Nephron (organoid): ENCODE measurements at regions not wholly inside any gene's neighbourhood (a gene's known extent, or its start where the extent isn't known, plus 50 kb on each side); places are given as distances from the start of the nearest gene placed in this dataset.

ENCODE experiments used
- H3K27ac Mint-ChIP-seq, 3 experiments: 2 replicates each; pipeline ENCODE4 v1.8.0; 2020; ENCODE audit warnings: mixed read lengths in 3 of 3, mild to moderate bottlenecking in 2 of 3, moderate library complexity in 1 of 3
- H3K27me3 Mint-ChIP-seq: 2 replicates; pipeline ENCODE4 v1.8.0; 2021; ENCODE audit warnings: low read depth, mild to moderate bottlenecking, moderate library complexity, mixed read lengths
- H3K36me3 Mint-ChIP-seq: 2 replicates; pipeline ENCODE4 v1.8.0; 2020; ENCODE audit warnings: low read depth, mixed read lengths
- H3K4me1 Mint-ChIP-seq: 2 replicates; pipeline ENCODE4 v1.8.0; 2020; ENCODE audit warnings: mixed read lengths
- H3K4me3 Mint-ChIP-seq, 3 experiments: 2 replicates each; pipeline ENCODE4 v1.8.0; 2020; ENCODE audit warnings: mild to moderate bottlenecking in 3 of 3, mixed read lengths in 3 of 3, moderate library complexity in 2 of 3
- H3K9me3 Mint-ChIP-seq: 2 replicates; pipeline ENCODE4 v1.8.0; 2020; ENCODE audit warnings: mixed read lengths
- TF ChIP-seq, protein P1 (sequence below), 3 experiments: fragments of 200-600 bp; sonication (generic); IDR thresholded peaks; one replicate each; pipeline ENCODE4 v1.5.0; 2021; ENCODE audit warnings: antibody characterized with exemption in 3 of 3; ENCODE audit not compliant: unreplicated experiment in 3 of 3

DNA sequence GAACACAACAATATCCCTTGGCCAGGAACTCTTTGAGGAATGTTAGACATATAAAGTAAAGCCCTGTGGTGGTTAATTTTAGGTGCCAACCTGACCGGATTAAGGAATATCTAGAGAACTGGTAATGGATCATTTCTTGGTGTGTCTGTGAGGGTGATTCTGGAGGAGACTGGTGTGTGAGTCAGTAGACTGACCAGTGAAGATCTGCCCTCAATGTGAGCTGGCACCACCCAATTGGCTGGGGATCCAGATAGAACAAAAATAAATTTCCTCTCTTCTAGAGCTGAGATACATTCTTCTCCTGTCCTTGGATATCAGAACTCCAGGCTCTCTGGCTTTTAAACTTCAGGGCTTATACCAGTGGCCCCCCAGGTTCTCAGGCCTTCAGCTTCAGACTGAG, 56.2 kb upstream of the TNPO1 start:
- Mint-ChIP-seq H3K27me3 (peaks cover 5% of the 10 kb centered on the region), H3K36me3 (no peaks in the 10 kb centered on the region), H3K4me3 (no peak overlapping the region), H3K27ac (no peak overlapping the region), H3K4me1 (no peaks in the 10 kb centered on the region), H3K9me3 (no peaks in the 10 kb centered on the region)
- TF ChIP-seq, protein P1, sequence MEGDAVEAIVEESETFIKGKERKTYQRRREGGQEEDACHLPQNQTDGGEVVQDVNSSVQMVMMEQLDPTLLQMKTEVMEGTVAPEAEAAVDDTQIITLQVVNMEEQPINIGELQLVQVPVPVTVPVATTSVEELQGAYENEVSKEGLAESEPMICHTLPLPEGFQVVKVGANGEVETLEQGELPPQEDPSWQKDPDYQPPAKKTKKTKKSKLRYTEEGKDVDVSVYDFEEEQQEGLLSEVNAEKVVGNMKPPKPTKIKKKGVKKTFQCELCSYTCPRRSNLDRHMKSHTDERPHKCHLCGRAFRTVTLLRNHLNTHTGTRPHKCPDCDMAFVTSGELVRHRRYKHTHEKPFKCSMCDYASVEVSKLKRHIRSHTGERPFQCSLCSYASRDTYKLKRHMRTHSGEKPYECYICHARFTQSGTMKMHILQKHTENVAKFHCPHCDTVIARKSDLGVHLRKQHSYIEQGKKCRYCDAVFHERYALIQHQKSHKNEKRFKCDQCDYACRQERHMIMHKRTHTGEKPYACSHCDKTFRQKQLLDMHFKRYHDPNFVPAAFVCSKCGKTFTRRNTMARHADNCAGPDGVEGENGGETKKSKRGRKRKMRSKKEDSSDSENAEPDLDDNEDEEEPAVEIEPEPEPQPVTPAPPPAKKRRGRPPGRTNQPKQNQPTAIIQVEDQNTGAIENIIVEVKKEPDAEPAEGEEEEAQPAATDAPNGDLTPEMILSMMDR (IDR thresholded peaks at IDR 0.05; ENCODE audit: unreplicated experiment in 3 of 3): no peak

DNA sequence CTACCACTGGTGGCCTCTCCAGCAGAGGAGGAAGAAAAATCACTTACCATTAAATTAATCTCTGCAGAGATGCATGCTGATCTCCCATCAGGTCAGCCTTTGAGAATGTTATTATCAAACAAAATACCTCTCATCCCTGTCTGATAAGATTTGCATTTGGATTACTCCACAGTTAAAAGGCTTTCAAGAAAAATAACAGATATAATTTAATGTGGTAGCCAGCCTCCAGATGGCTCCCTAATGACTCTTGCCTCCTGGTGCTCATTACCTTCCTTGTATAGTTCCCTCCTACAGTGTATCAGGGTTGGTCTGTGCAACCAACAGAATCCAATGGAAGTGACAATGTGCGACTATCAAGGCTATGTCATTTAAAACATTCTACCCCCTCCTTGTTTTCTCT, 63.6 kb upstream of the TNPO1 start:
- H3K4me3 Mint-ChIP-seq: no peak overlapping the region
- TF ChIP-seq, protein P1 (IDR thresholded peaks at IDR 0.05; ENCODE audit: unreplicated experiment in 3 of 3): no peak
- H3K4me1 Mint-ChIP-seq: no peaks in the 10 kb centered on the region
- peaks cover 6% of the 10 kb centered on the region for H3K9me3 Mint-ChIP-seq
- H3K36me3 Mint-ChIP-seq: no peaks in the 10 kb centered on the region
- H3K27me3 Mint-ChIP-seq: no peaks in the 10 kb centered on the region
- no peak overlapping the region for H3K27ac Mint-ChIP-seq

DNA sequence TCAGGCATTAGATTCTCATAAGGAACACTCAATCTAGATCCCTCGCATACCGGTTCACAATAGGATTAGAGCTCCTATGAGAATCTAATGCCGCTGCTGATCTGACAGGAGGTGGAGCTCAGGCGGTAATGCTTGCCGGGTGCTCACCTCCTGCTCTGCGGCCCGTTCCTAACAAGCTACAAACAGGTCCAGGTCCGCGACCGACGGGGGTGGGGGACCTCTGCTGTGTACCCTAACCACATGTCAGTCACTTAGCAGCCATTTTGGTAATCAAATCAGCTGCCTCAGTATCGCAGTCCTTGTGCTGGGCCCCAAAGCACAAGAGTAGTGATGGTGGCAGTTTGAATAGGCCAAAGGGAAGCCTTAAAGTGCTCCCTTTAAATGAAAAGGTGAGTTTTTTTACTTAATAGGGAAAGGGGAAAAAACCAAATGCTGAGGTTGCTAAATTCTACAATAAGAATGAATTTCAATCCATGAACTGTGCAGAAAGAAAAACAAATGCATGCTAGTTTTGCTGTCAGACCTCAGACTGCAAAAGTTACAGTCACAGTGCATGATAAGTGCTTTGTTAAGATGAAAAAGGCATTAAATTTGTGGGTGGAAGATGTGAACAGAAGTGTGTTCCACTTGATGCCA, 67.0 kb upstream of the TNPO1 start:
- no peak overlapping the region for H3K27ac Mint-ChIP-seq
- H3K4me3 Mint-ChIP-seq: no peak overlapping the region

DNA sequence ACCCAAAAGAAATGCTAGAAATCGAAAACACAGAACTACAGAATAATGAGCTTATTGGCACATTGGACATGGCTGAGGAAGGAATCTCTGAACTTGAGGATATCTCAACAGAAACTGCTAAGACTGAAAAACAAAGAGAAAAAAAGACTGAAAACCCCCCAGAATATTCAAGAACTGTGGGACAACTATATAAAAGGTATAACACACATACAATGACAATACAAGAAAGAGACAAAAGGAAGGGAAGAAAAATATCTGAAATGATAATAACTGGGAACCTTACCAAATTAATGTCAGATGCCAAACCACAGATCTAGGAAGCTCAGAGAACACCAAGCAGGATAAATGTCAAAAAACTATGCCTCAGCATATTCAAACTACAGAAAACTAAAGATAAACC, 68.6 kb upstream of the TNPO1 start:
- Mint-ChIP-seq H3K36me3 (no peaks in the 10 kb centered on the region), H3K27ac (no peak overlapping the region), H3K4me1 (no peaks in the 10 kb centered on the region), H3K4me3 (no peak overlapping the region), H3K9me3 (peaks cover 11% of the 10 kb centered on the region), H3K27me3 (no peaks in the 10 kb centered on the region)
- TF ChIP-seq, protein P1 (IDR thresholded peaks at IDR 0.05; ENCODE audit: unreplicated experiment in 3 of 3): no peak

More for the DNA sequence above, 67.0 kb upstream of the TNPO1 start:
- Mint-ChIP-seq H3K4me1 (no peaks in the 10 kb centered on the region), H3K36me3 (no peaks in the 10 kb centered on the region), H3K27me3 (no peaks in the 10 kb centered on the region), H3K9me3 (peaks cover 11% of the 10 kb centered on the region)
- TF ChIP-seq, protein P1 (IDR thresholded peaks at IDR 0.05; ENCODE audit: unreplicated experiment in 3 of 3): no peak

DNA sequence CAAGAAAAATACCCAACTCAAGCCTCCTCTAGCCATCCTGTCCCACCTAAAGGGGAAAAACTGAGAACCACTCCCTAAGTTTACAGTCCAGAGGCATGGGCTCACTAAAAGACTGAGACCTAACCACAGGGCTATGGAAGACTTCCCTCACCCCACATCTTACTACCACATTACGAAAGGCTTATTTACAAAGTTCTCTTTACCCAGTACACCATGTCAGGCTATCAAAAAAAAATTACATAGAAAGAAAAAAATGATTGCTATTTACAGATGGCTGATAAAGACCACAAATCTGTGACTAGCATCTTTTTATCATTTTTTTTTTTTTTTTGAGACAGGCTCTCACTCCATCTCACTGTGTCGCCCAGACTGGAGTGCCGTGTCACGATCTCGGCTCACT, 69.7 kb upstream of the TNPO1 start:
- no peak overlapping the region for H3K27ac Mint-ChIP-seq
- no peaks in the 10 kb centered on the region for H3K27me3 Mint-ChIP-seq
- TF ChIP-seq, protein P1 (IDR thresholded peaks at IDR 0.05; ENCODE audit: unreplicated experiment in 3 of 3): no peak
- no peaks in the 10 kb centered on the region for H3K4me1 Mint-ChIP-seq
- no peaks in the 10 kb centered on the region for H3K36me3 Mint-ChIP-seq
- no peak overlapping the region for H3K4me3 Mint-ChIP-seq
- peaks cover 11% of the 10 kb centered on the region for H3K9me3 Mint-ChIP-seq

DNA sequence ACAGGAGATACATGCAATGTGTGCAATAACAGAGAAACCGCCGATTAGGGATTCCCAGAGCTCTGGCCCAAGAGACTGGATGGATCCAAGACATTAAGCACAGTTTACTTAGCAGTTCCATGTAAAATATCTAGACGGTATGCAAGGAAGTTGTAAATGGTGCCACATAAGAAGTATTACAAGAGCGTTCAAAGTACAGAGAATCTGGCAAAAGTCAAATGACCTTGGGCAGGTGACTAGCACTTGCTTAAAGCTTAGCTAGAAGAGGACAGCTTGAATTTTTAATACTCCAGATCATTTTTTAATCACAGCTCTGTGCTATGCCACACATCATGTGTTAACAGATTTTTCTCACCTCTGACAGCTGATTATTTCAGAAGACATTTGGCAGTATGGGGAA, 72.3 kb upstream of the TNPO1 start:
- Mint-ChIP-seq H3K27me3 (no peaks in the 10 kb centered on the region), H3K9me3 (peaks cover 7% of the 10 kb centered on the region), H3K4me1 (no peaks in the 10 kb centered on the region), H3K36me3 (no peaks in the 10 kb centered on the region), H3K4me3 (no peak overlapping the region), H3K27ac (no peak overlapping the region)
- TF ChIP-seq, protein P1 (IDR thresholded peaks at IDR 0.05; ENCODE audit: unreplicated experiment in 3 of 3): no peak
